ENCODE measurements at regions not wholly inside any gene's neighbourhood (a gene's known extent, or its start where the extent isn't known, plus 50 kb on each side); places are given as distances from the start of the nearest gene placed in this dataset.

DNA sequence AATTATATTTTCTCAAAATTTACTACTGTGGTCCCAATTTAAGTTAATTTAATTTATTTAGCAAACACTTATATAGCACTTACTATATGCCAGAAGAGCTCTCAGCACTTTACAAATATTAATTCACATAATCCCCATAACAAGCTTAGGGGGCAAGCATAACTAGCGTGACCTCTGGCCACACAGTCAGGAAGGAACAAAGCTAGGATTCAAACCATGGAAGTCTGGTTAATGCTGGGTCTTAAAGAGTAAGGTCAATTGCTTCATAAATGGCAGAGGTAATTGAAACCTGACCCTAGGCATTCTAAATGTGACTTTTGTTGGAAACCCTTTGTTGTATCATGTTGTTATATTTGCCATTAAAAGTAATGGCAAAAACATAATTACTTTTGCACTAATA is 279.5 kb upstream of the EMCN start:
- in situ Hi-C loops (cut with MboI; ENCODE audit: low sequenced_read_pairs, unreplicated experiment), result no loop called here
- TF ChIP-seq, protein P1, sequence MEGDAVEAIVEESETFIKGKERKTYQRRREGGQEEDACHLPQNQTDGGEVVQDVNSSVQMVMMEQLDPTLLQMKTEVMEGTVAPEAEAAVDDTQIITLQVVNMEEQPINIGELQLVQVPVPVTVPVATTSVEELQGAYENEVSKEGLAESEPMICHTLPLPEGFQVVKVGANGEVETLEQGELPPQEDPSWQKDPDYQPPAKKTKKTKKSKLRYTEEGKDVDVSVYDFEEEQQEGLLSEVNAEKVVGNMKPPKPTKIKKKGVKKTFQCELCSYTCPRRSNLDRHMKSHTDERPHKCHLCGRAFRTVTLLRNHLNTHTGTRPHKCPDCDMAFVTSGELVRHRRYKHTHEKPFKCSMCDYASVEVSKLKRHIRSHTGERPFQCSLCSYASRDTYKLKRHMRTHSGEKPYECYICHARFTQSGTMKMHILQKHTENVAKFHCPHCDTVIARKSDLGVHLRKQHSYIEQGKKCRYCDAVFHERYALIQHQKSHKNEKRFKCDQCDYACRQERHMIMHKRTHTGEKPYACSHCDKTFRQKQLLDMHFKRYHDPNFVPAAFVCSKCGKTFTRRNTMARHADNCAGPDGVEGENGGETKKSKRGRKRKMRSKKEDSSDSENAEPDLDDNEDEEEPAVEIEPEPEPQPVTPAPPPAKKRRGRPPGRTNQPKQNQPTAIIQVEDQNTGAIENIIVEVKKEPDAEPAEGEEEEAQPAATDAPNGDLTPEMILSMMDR (IDR thresholded peaks at IDR 0.05; ENCODE audit: borderline replicate concordance, control extremely low read depth, extremely low read depth, insufficient read depth, missing control alignments), result no peak
- no peak for DNase-seq (ENCODE audit: low spot score)

DNA sequence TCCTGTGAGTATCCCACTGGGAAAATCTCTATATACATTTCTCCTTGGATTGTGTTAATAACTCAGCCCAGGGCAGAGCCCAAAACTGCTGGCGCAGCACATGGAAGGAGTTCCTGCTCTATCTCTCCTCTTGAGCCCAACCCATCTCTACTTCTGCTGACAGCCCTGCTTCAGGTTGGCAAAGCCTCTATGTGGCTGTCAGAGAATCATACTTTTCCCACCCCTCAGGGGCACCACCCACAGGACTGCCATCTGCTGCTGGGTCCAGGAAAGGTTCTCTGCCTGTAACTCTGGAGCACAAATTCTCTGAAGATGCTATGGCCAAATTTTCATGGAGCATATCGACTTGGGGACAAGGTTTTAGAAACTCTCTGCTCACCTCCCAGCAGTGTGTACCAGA is 278.5 kb upstream of the EMCN start:
- no peak for DNase-seq (ENCODE audit: low spot score)
- TF ChIP-seq, protein P1 (IDR thresholded peaks at IDR 0.05; ENCODE audit: borderline replicate concordance, control extremely low read depth, extremely low read depth, insufficient read depth, missing control alignments), result no peak
- in situ Hi-C loops (cut with MboI; ENCODE audit: low sequenced_read_pairs, unreplicated experiment), result no loop called here

DNA sequence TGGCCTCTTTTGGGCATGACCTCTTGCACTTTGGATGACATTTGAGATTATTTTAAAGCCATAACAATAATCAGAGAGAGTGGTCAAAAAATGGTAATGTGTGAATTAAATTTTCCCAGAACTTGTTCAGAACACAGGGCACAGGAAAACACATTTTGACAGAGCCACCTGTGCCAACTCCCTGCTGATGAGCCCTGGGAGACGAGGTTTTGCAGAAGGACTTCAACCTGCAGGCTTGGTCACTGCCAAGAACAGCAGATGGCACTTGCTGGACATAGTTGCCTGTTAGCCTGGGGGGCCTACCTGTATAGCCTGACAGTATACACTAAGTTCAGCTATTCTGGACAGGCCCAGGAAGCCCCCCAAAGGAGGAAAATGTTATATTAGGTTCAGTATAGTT is 277.8 kb upstream of the EMCN start:
- TF ChIP-seq, protein P1 (IDR thresholded peaks at IDR 0.05; ENCODE audit: borderline replicate concordance, control extremely low read depth, extremely low read depth, insufficient read depth, missing control alignments), result no peak
- no peak for DNase-seq (ENCODE audit: low spot score)
- in situ Hi-C loops (cut with MboI; ENCODE audit: low sequenced_read_pairs, unreplicated experiment), result no loop called here

DNA sequence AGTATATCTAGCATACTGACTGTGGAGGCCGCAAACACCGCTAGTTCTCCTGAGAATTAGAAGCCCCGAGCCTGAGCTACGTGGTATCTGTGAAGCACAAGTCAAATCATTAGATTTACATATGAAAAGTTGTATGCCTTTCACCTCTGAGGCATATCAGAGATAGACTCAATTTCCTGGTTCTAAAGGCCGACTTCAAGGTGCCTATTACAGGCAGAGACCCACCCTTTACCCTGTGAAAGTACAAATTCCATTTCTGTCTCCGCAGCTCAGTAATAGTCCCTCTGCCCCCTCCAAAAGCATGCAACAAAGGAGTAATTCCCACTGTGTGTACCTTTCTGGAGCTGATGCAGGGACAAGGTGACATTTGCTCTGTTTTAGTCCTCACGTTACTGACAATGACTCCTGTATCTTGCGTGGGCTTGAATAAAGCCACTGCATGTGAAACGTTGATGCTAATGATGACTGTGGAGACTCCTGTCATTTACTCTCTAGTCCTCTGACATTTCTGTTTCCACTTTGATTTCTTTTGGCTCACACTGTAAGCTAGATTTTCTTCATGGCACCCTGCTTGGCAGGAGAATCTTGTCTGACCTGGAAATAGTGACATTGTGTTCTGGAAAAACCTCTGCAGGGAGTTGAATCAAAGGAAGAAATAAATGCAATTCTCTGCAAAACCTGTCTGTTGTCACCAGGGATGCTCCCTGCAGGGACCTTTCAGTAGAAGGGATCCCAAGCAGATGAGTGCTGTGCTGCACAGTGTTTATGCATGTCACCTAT is 273.2 kb upstream of the EMCN start:
- TF ChIP-seq, protein P1 (IDR thresholded peaks at IDR 0.05; ENCODE audit: borderline replicate concordance, control extremely low read depth, extremely low read depth, insufficient read depth, missing control alignments), result no peak
- in situ Hi-C loops (cut with MboI; ENCODE audit: low sequenced_read_pairs, unreplicated experiment), result no loop called here
- no peak for DNase-seq (ENCODE audit: low spot score)

DNA sequence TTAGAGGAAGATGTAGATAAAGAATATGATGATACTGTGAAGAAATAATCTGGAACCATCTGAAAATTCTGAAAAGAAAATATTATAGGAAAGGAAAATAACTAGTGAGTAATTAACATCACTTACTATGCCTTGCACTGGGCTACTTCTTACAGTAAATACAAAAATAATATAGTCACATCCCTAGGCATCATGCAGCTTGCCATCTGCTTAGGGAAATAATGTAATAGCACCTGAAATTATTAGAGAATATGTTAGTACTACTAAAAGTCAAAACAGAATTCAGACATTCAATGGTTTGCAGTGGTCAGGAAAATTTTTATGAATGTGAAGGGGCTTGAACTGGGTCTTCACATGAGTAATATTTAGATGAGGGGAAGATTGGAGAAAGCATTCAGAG is 272.2 kb upstream of the EMCN start:
- TF ChIP-seq, protein P1 (IDR thresholded peaks at IDR 0.05; ENCODE audit: borderline replicate concordance, control extremely low read depth, extremely low read depth, insufficient read depth, missing control alignments), result no peak
- DNase-seq (ENCODE audit: low spot score), result no peak
- in situ Hi-C loops (cut with MboI; ENCODE audit: low sequenced_read_pairs, unreplicated experiment), result no loop called here

DNA sequence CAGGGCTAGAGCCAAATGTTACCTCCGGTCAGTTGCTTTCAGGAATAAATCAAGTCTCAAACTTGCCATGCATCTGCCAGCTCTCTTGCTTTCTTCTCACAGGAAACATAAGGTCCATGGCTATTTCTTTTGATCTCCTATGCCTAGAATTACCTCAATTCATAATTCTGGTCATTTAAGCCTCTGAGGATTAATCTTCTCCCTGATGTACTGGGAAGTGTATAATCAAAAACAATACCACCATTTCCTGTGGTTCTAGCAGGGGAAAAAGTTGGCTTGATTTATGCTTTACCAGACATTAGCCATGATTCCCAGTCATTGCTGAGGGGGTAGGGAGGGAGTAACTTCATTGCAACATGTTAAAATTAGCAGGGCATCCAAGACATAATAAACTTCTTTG is 268.7 kb upstream of the EMCN start:
- TF ChIP-seq, protein P1 (IDR thresholded peaks at IDR 0.05; ENCODE audit: borderline replicate concordance, control extremely low read depth, extremely low read depth, insufficient read depth, missing control alignments), result no peak
- DNase-seq (ENCODE audit: low spot score), result no peak
- in situ Hi-C loops (cut with MboI; ENCODE audit: low sequenced_read_pairs, unreplicated experiment), result no loop called here

Data from GM13976 (cell line).